ENCODE measurements at regions not wholly inside any gene's neighbourhood (a gene's known extent, or its start where the extent isn't known, plus 50 kb on each side); places are given as distances from the start of the nearest gene placed in this dataset.
"Not testable (repeated sequence)": the region's sequence is repeated elsewhere in the genome, so short reads cannot be mapped to it uniquely, and the experiment has no call there.

- TF ChIP-seq REST (IDR thresholded peaks at IDR 0.05; ENCODE audit: low read depth), result no peak
- TF ChIP-seq TCF7L2 (IDR thresholded peaks at IDR 0.05; ENCODE audit: borderline replicate concordance, extremely low read depth, insufficient read depth, insufficient read length), result no peak
- no peak for TF ChIP-seq ELF1 (IDR thresholded peaks at IDR 0.05; ENCODE audit: borderline replicate concordance, low read depth)
- no peak for TF ChIP-seq EZH2 (IDR thresholded peaks at IDR 0.05)
- TF ChIP-seq SIN3A (IDR thresholded peaks at IDR 0.05; ENCODE audit: low read depth), result no peak
- TF ChIP-seq MAX (IDR thresholded peaks at IDR 0.05), result no peak
Observed at GRCh38 chr4:132346016-132346415, 803.1 kb upstream of the PCDH10 start (continued).

- BruUV-seq (replicated peaks); CTCF ChIA-PET: not testable (repeated sequence)
Observed at GRCh38 chr4:132351606-132352005, 797.5 kb upstream of the PCDH10 start.

More at GRCh38 chr4:132351606-132352005, 797.5 kb upstream of the PCDH10 start:
- H3K9me3 ChIP-seq (ENCODE audit: control insufficient read depth in 1 of 2, insufficient read depth in 1 of 2, low read depth in 1 of 2, low read length in 2 of 2); RAD21 ChIA-PET (ENCODE audit: low non-redundant PET in 1 of 2, low total read pairs in 2 of 2, uncharacterized antibody in 2 of 2, unreplicated experiment in 2 of 2); H3K27ac ChIP-seq (ENCODE audit: low read depth, low read length); ATAC-seq; intact Hi-C loops (cut with micrococcal nuclease); H3K9ac ChIP-seq (ENCODE audit: low read length); POLR2A ChIA-PET; H3K27me3 ChIP-seq (ENCODE audit: insufficient read depth, low read length); H3K9me2 ChIP-seq (ENCODE audit: insufficient read depth); DNase-seq (ENCODE audit: low read depth, low spot score); H3K4me1 ChIP-seq (ENCODE audit: control insufficient read depth in 1 of 2, insufficient read depth in 2 of 2, low read length in 2 of 2); H3K4me2 ChIP-seq (ENCODE audit: low read length); H3K4me3 ChIP-seq (replicated peaks in 1 of 2; ENCODE audit: low read depth in 1 of 2, low read length in 2 of 2); H3K36me3 ChIP-seq (ENCODE audit: control insufficient read depth in 1 of 2, insufficient read depth in 2 of 2, low read length in 2 of 2); H2AFZ ChIP-seq (ENCODE audit: low read depth, low read length, poor library complexity, severe bottlenecking); H4K20me1 ChIP-seq (ENCODE audit: insufficient read depth); H3K79me2 ChIP-seq (ENCODE audit: insufficient read depth, low read length): not testable (repeated sequence)
